Nephron (organoid): ENCODE measurements at regions not wholly inside any gene's neighbourhood (a gene's known extent, or its start where the extent isn't known, plus 50 kb on each side); places are given as distances from the start of the nearest gene placed in this dataset.

Experiments used
- H3K27ac Mint-ChIP-seq, 3 experiments: 2 replicates each; pipeline ENCODE4 v1.8.0; 2020; ENCODE audit warnings: mixed read lengths in 3 of 3, mild to moderate bottlenecking in 2 of 3, moderate library complexity in 1 of 3
- H3K27me3 Mint-ChIP-seq: 2 replicates; pipeline ENCODE4 v1.8.0; 2021; ENCODE audit warnings: low read depth, mild to moderate bottlenecking, moderate library complexity, mixed read lengths
- H3K36me3 Mint-ChIP-seq: 2 replicates; pipeline ENCODE4 v1.8.0; 2020; ENCODE audit warnings: low read depth, mixed read lengths
- H3K4me1 Mint-ChIP-seq: 2 replicates; pipeline ENCODE4 v1.8.0; 2020; ENCODE audit warnings: mixed read lengths
- H3K4me3 Mint-ChIP-seq, 3 experiments: 2 replicates each; pipeline ENCODE4 v1.8.0; 2020; ENCODE audit warnings: mild to moderate bottlenecking in 3 of 3, mixed read lengths in 3 of 3, moderate library complexity in 2 of 3
- H3K9me3 Mint-ChIP-seq: 2 replicates; pipeline ENCODE4 v1.8.0; 2020; ENCODE audit warnings: mixed read lengths
- TF ChIP-seq, protein P1 (sequence below), 3 experiments: fragments of 200-600 bp; sonication (generic); IDR thresholded peaks; one replicate each; pipeline ENCODE4 v1.5.0; 2021; ENCODE audit warnings: antibody characterized with exemption in 3 of 3; ENCODE audit not compliant: unreplicated experiment in 3 of 3

DNA sequence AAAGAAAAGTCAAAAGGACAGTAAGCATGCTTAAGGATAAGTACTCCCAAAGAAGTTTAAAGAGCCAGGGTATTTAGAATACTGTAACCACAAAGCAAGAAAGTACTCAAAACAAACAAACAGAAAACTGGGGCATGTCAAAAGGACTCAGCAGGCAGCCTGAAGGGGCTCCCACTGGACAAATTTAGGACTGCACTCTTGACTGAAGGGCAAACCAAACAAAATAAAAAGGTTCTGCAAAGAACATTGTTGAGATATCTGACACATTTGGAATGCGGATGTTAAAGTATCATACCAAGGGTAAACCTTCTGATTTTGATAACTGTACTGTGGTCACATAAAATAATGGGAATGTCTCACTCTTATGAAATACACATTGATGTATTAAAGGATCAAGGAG, 157.4 kb downstream of the TNFSF13B start:
- TF ChIP-seq, protein P1, sequence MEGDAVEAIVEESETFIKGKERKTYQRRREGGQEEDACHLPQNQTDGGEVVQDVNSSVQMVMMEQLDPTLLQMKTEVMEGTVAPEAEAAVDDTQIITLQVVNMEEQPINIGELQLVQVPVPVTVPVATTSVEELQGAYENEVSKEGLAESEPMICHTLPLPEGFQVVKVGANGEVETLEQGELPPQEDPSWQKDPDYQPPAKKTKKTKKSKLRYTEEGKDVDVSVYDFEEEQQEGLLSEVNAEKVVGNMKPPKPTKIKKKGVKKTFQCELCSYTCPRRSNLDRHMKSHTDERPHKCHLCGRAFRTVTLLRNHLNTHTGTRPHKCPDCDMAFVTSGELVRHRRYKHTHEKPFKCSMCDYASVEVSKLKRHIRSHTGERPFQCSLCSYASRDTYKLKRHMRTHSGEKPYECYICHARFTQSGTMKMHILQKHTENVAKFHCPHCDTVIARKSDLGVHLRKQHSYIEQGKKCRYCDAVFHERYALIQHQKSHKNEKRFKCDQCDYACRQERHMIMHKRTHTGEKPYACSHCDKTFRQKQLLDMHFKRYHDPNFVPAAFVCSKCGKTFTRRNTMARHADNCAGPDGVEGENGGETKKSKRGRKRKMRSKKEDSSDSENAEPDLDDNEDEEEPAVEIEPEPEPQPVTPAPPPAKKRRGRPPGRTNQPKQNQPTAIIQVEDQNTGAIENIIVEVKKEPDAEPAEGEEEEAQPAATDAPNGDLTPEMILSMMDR (IDR thresholded peaks at IDR 0.05; ENCODE audit: unreplicated experiment in 3 of 3) = no peak
- H3K4me1 Mint-ChIP-seq = peaks cover 5% of the 10 kb centered on the region
- no peak overlapping the region for H3K27ac Mint-ChIP-seq
- no peaks in the 10 kb centered on the region for H3K36me3 Mint-ChIP-seq
- no peak overlapping the region for H3K4me3 Mint-ChIP-seq
- no peaks in the 10 kb centered on the region for H3K9me3 Mint-ChIP-seq
- H3K27me3 Mint-ChIP-seq = no peaks in the 10 kb centered on the region

- Mint-ChIP-seq H3K4me3 (no peak overlapping the region), H3K4me1 (peaks cover 5% of the 10 kb centered on the region), H3K27me3 (no peaks in the 10 kb centered on the region), H3K36me3 (no peaks in the 10 kb centered on the region), H3K9me3 (no peaks in the 10 kb centered on the region), H3K27ac (no peak overlapping the region)
- TF ChIP-seq, protein P1 (IDR thresholded peaks at IDR 0.05; ENCODE audit: unreplicated experiment in 3 of 3) = no peak
Measured at GRCh38 chr13:108427355-108427754, 157.8 kb downstream of the TNFSF13B start.

- TF ChIP-seq, protein P1 (IDR thresholded peaks at IDR 0.05; ENCODE audit: unreplicated experiment in 3 of 3) = no peak
- Mint-ChIP-seq H3K36me3 (no peaks in the 10 kb centered on the region), H3K4me1 (peaks cover 5% of the 10 kb centered on the region), H3K4me3 (no peak overlapping the region), H3K27ac (no peak overlapping the region), H3K9me3 (no peaks in the 10 kb centered on the region), H3K27me3 (no peaks in the 10 kb centered on the region)
Measured at GRCh38 chr13:108428691-108429090, 159.2 kb downstream of the TNFSF13B start.

- H3K9me3 Mint-ChIP-seq = no peaks in the 10 kb centered on the region
Measured at GRCh38 chr13:108433976-108434755, 164.6 kb downstream of the TNFSF13B start.

GRCh38 chr13:108435393-108436149, 166.1 kb downstream of the TNFSF13B start:
- TF ChIP-seq, protein P1 (IDR thresholded peaks at IDR 0.05; ENCODE audit: unreplicated experiment in 3 of 3) = no peak

More at GRCh38 chr13:108433976-108434755, 164.6 kb downstream of the TNFSF13B start:
- TF ChIP-seq, protein P1 (IDR thresholded peaks at IDR 0.05; ENCODE audit: unreplicated experiment in 3 of 3) = no peak
- Mint-ChIP-seq H3K4me3 (no peak overlapping the region), H3K36me3 (no peaks in the 10 kb centered on the region), H3K27me3 (peaks cover 3% of the 10 kb centered on the region), H3K27ac (no peak overlapping the region), H3K4me1 (peaks cover 5% of the 10 kb centered on the region)

More at GRCh38 chr13:108435393-108436149, 166.1 kb downstream of the TNFSF13B start:
- Mint-ChIP-seq H3K27ac (no peak overlapping the region), H3K27me3 (peaks cover 3% of the 10 kb centered on the region), H3K9me3 (no peaks in the 10 kb centered on the region), H3K4me3 (no peak overlapping the region), H3K36me3 (no peaks in the 10 kb centered on the region), H3K4me1 (peaks cover 8% of the 10 kb centered on the region)
